GM10266 (cell line): ENCODE measurements at regions not wholly inside any gene's neighbourhood (a gene's known extent, or its start where the extent isn't known, plus 50 kb on each side); places are given as distances from the start of the nearest gene placed in this dataset.
A peak's percentile ranks its signal among the peaks of the same experiment; 100 is the strongest.

Source experiments
- DNase-seq: peaks from one replicate; pipeline ENCODE4 v3.0.0; 2012; ENCODE audit errors: extremely low spot score
- TF ChIP-seq, protein P1 (sequence below): IDR thresholded peaks from 2 replicates; pipeline ENCODE4 v1.5.1; 2012; ENCODE audit warnings: mild to moderate bottlenecking, low read depth; ENCODE audit not compliant: control insufficient read depth, insufficient read depth; ENCODE audit errors: missing control alignments

GRCh38 chr14:105931808-105932483 is 405.6 kb downstream of the TMEM121 start:
- peak; percentile 53 for DNase-seq
- TF ChIP-seq, protein P1, sequence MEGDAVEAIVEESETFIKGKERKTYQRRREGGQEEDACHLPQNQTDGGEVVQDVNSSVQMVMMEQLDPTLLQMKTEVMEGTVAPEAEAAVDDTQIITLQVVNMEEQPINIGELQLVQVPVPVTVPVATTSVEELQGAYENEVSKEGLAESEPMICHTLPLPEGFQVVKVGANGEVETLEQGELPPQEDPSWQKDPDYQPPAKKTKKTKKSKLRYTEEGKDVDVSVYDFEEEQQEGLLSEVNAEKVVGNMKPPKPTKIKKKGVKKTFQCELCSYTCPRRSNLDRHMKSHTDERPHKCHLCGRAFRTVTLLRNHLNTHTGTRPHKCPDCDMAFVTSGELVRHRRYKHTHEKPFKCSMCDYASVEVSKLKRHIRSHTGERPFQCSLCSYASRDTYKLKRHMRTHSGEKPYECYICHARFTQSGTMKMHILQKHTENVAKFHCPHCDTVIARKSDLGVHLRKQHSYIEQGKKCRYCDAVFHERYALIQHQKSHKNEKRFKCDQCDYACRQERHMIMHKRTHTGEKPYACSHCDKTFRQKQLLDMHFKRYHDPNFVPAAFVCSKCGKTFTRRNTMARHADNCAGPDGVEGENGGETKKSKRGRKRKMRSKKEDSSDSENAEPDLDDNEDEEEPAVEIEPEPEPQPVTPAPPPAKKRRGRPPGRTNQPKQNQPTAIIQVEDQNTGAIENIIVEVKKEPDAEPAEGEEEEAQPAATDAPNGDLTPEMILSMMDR = no peak

DNA sequence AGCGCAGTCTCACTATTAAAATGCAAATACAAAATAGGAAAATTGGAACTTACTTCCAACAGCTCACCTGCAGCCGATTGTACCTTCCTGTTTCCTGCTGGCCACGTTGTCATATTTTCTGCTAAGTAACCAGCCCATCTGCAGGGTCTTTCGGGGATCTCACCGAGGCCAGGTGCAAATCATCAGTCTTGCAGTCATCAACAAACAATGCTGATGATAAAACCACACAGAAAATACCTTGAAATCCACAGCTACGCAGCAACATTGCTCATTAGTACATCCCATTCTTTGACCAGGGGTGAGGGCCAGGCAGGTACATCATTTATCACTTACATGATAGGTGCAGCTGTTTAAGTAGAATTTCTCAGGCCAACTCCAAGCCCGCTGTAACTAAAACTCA is 406.9 kb downstream of the TMEM121 start:
- no peak for DNase-seq
- TF ChIP-seq, protein P1 = no peak

DNA sequence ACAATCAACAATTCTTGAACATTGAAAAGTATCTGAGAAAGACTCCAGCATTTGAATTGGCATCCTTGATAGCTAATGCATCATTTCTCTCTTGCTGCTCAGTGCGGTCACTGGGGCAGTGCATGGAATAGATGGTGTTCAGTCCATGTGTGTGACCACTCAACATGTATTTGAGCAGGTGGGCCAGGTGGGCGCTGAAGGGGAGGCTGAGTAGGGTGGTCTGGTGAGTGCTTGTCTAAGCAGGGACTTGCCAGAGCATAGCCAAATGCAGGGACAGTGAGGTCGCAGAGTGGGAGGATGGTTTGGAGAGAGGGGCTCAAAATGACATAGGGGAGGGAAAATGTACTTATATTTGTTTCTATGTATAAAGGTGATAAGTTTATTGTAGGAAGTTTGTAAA is 409.0 kb downstream of the TMEM121 start:
- DNase-seq = no peak
- TF ChIP-seq, protein P1 = no peak

GRCh38 chr14:105937253-105938054 is 411.1 kb downstream of the TMEM121 start:
- TF ChIP-seq, protein P1 = no peak
- DNase-seq = no peak

DNA sequence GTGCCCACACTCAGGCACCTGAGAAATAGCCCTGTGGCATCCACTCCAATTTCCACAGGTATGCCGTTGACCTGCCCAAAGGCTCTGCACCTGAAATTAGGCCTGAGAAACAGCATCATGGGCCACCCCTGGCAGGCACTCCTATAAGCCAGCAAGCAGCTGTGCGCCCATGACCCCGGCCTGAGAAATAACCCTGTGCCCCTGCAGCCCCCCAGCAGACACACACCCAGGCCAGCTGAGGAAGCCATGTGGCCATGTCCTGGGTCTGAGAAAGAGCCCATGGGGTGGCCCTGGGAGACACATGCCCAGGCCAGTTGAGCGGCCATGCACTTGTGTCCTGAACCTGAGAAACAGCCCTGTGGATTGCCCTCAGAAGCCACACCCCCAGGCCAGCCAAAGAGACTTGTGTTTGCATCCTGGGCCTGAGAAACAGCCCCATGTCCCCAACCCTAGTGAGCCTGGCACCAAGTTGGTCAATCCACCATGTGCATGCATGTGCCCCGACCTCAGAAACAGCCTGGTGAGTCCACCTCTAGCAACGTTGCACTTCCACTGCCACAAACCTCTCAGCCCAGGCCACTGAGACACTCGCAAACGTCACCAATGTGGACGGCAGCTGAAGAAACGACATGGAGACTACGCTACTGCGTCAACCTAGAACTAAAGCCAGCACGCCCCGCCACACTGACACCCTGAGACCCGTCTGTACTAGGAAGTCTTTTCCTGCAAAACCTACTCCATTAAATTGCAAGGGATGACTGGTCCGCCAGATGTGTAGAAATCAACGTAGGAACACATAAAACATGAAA is 411.9 kb downstream of the TMEM121 start:
- no peak for DNase-seq
- TF ChIP-seq, protein P1 = no peak

- TF ChIP-seq, protein P1 = no peak
These were observed 412.6 kb downstream of the TMEM121 start for GRCh38 chr14:105938959-105939358.

More at GRCh38 chr14:105938959-105939358, 412.6 kb downstream of the TMEM121 start:
- no peak for DNase-seq
